Peyer's patch (tissue), 4 donors: ENCODE measurements at regions not wholly inside any gene's neighbourhood (a gene's known extent, or its start where the extent isn't known, plus 50 kb on each side); places are given as distances from the start of the nearest gene placed in this dataset.

Source experiments
- POLR2A ChIP-seq, 2 donors: fragments of 450-650 bp; IDR thresholded peaks; one replicate each; pipeline ENCODE4 v1.5.1; 2017; ENCODE audit warnings: antibody characterized with exemption in 2 of 2, mild to moderate bottlenecking in 2 of 2, moderate library complexity in 2 of 2
- TF ChIP-seq, protein P1 (sequence below), 6 experiments: fragments of 450-650 bp in 4 of 6; fragments of 200-600 bp in 2 of 6; sonication (generic) in 1 of 6; IDR thresholded peaks; one replicate each; pipeline ENCODE4 v1.5.1; 2017 to 2019; ENCODE audit warnings: antibody characterized with exemption in 6 of 6, mild to moderate bottlenecking in 3 of 6, moderate library complexity in 1 of 6

DNA sequence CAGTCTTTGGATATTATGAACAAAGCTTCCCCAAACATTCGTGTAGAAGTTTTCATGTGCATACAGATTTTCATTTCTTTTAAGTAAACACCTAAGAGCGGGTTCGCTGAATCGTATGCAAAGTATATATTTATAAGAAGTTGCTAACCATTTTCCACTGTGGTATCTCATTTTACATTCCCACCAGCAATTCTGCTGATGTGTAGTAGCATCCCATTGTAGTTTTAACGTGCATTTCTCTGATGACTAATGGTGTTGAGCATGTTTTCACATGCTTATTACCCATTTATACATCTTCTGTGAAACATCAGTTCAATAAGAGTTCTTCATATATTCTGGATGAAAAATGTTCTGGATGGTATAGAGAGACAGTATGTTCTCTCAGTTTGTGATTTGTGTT, 97.4 kb downstream of the IYD start:
- TF ChIP-seq, protein P1, sequence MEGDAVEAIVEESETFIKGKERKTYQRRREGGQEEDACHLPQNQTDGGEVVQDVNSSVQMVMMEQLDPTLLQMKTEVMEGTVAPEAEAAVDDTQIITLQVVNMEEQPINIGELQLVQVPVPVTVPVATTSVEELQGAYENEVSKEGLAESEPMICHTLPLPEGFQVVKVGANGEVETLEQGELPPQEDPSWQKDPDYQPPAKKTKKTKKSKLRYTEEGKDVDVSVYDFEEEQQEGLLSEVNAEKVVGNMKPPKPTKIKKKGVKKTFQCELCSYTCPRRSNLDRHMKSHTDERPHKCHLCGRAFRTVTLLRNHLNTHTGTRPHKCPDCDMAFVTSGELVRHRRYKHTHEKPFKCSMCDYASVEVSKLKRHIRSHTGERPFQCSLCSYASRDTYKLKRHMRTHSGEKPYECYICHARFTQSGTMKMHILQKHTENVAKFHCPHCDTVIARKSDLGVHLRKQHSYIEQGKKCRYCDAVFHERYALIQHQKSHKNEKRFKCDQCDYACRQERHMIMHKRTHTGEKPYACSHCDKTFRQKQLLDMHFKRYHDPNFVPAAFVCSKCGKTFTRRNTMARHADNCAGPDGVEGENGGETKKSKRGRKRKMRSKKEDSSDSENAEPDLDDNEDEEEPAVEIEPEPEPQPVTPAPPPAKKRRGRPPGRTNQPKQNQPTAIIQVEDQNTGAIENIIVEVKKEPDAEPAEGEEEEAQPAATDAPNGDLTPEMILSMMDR (IDR thresholded peaks at IDR 0.05) = no peak
- TF ChIP-seq POLR2A (IDR thresholded peaks at IDR 0.05) = no peak
